PC-3 (cell line): ENCODE measurements at regions not wholly inside any gene's neighbourhood (a gene's known extent, or its start where the extent isn't known, plus 50 kb on each side); places are given as distances from the start of the nearest gene placed in this dataset.
"Not testable (repeated sequence)": the region's sequence is repeated elsewhere in the genome, so short reads cannot be mapped to it uniquely, and the experiment has no call there.

Source experiments
- EZH2 ChIP-seq: fragments of 300-600 bp; sonication (generic); IDR thresholded peaks from one replicate; pipeline ENCODE4 v1.6.1; 2017; ENCODE audit warnings: antibody characterized with exemption, mild to moderate bottlenecking, low read length; ENCODE audit not compliant: unreplicated experiment
- EZH2phosphoT487 ChIP-seq: fragments of 300-600 bp; sonication (generic); IDR thresholded peaks from 2 replicates; pipeline ENCODE4 v1.6.1; 2018; ENCODE audit warnings: mild to moderate bottlenecking, antibody characterized with exemption, low read length, borderline replicate concordance
- TF ChIP-seq, protein P1 (sequence below): fragments of 300-600 bp; sonication (generic); conservative IDR thresholded peaks from 2 replicates; pipeline ENCODE4 v1.5.1; 2017; ENCODE audit warnings: antibody characterized with exemption, low read depth, mild to moderate bottlenecking, low read length

- not testable (repeated sequence) for TF ChIP-seq EZH2, EZH2phosphoT487
- TF ChIP-seq, protein P1, sequence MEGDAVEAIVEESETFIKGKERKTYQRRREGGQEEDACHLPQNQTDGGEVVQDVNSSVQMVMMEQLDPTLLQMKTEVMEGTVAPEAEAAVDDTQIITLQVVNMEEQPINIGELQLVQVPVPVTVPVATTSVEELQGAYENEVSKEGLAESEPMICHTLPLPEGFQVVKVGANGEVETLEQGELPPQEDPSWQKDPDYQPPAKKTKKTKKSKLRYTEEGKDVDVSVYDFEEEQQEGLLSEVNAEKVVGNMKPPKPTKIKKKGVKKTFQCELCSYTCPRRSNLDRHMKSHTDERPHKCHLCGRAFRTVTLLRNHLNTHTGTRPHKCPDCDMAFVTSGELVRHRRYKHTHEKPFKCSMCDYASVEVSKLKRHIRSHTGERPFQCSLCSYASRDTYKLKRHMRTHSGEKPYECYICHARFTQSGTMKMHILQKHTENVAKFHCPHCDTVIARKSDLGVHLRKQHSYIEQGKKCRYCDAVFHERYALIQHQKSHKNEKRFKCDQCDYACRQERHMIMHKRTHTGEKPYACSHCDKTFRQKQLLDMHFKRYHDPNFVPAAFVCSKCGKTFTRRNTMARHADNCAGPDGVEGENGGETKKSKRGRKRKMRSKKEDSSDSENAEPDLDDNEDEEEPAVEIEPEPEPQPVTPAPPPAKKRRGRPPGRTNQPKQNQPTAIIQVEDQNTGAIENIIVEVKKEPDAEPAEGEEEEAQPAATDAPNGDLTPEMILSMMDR, result not testable (repeated sequence)
These were observed 171.6 kb downstream of the CWH43 start for GRCh38 chr4:49157630-49158029.
